Peyer's patch (tissue), 4 donors: ENCODE measurements at regions not wholly inside any gene's neighbourhood (a gene's known extent, or its start where the extent isn't known, plus 50 kb on each side); places are given as distances from the start of the nearest gene placed in this dataset.
"Not testable (repeated sequence)": the region's sequence is repeated elsewhere in the genome, so short reads cannot be mapped to it uniquely, and the experiment has no call there.

Experiments used
- CTCF ChIP-seq, 6 experiments: fragments of 450-650 bp in 4 of 6; fragments of 200-600 bp in 2 of 6; sonication (generic) in 1 of 6; IDR thresholded peaks; one replicate each; pipeline ENCODE4 v1.5.1; 2017 to 2019; ENCODE audit warnings: antibody characterized with exemption in 6 of 6, mild to moderate bottlenecking in 3 of 6, moderate library complexity in 1 of 6
- POLR2A ChIP-seq, 2 donors: fragments of 450-650 bp; IDR thresholded peaks; one replicate each; pipeline ENCODE4 v1.5.1; 2017; ENCODE audit warnings: antibody characterized with exemption in 2 of 2, mild to moderate bottlenecking in 2 of 2, moderate library complexity in 2 of 2

GRCh38 chr1:137664-138063 is 313.8 kb downstream of the OR4F29 start:
- not testable (repeated sequence) for TF ChIP-seq CTCF, POLR2A (IDR thresholded peaks at IDR 0.05)
